MCF 10A (cell line): ENCODE measurements at regions not wholly inside any gene's neighbourhood (a gene's known extent, or its start where the extent isn't known, plus 50 kb on each side); places are given as distances from the start of the nearest gene placed in this dataset.

Source experiments
- BruUV-seq: library from RNA; stranded (reverse); fragments of 400-500 nt; replicated peaks from 2 replicates; lab custom pipeline; 2021; lab: Mats Ljungman, UMichigan
- CTCF ChIA-PET: fragments of 300-600 bp; sonication (Branson Sonifier 250); formaldehyde crosslinking; extraction: SDS; loops from one replicate; lab custom pipeline; 2021; ENCODE audit warnings: antibody characterized with exemption, inconsistent platforms; lab: Yijun Ruan, JAX
- POLR2A ChIA-PET: fragments of 300-600, 350-650 bp; sonication (Branson Sonifier 250); formaldehyde crosslinking; extraction: SDS; loops from one replicate; lab custom pipeline; 2020; ENCODE audit warnings: antibody characterized with exemption, inconsistent platforms; lab: Yijun Ruan, JAX
- DNase-seq: peaks from one replicate; pipeline ENCODE4 v3.0.0-alpha.2; 2018; ENCODE audit not compliant: unreplicated experiment
- H3K27ac Mint-ChIP-seq: one replicate; pipeline ENCODE4 v1.8.0; 2022; ENCODE audit warnings: mild to moderate bottlenecking, low read depth, mixed read lengths; ENCODE audit not compliant: unreplicated experiment
- H3K27me3 Mint-ChIP-seq: one replicate; pipeline ENCODE4 v1.8.0; 2022; ENCODE audit warnings: mixed read lengths; ENCODE audit not compliant: insufficient read depth, unreplicated experiment
- H3K36me3 Mint-ChIP-seq: one replicate; pipeline ENCODE4 v1.8.0; 2022; ENCODE audit warnings: mild to moderate bottlenecking, moderate library complexity, mixed read lengths; ENCODE audit not compliant: insufficient read depth, unreplicated experiment
- H3K4me1 Mint-ChIP-seq: one replicate; pipeline ENCODE4 v1.8.0; 2022; ENCODE audit warnings: mixed read lengths; ENCODE audit not compliant: insufficient read depth, unreplicated experiment
- H3K4me3 Mint-ChIP-seq: one replicate; pipeline ENCODE4 v1.8.0; 2022; ENCODE audit warnings: mild to moderate bottlenecking, moderate library complexity, mixed read lengths; ENCODE audit not compliant: unreplicated experiment
- H3K9me3 Mint-ChIP-seq: one replicate; pipeline ENCODE4 v1.8.0; 2022; ENCODE audit warnings: mixed read lengths; ENCODE audit not compliant: unreplicated experiment
- CTCF ChIP-seq: fragments of 200-600 bp; IDR thresholded peaks from one replicate; pipeline ENCODE4 v1.8.0; 2022; ENCODE audit warnings: antibody characterized with exemption, mild to moderate bottlenecking; ENCODE audit not compliant: unreplicated experiment
- intact Hi-C: fragments of 100-400 bp; cut with micrococcal nuclease; formaldehyde crosslinking; loops from 2 replicates; pipeline ENCODE4 v1.14.1; 2022

- no peaks in the 10 kb centered on the region for H3K4me1 Mint-ChIP-seq
- H3K9me3 Mint-ChIP-seq: no peaks in the 10 kb centered on the region
- TF ChIP-seq CTCF: no peak
- H3K36me3 Mint-ChIP-seq: peaks cover 7% of the 10 kb centered on the region
- intact Hi-C loops: loop anchor here (10.0 kb wide), 1 partner anchor 55 kb away; no protein-coding TSS in a partner anchor
- no TSS peak for BruUV-seq
- peaks cover 12% of the 10 kb centered on the region for H3K27me3 Mint-ChIP-seq
- no peak overlapping the region for H3K4me3 Mint-ChIP-seq
- CTCF ChIA-PET: interaction anchor here (0.6 kb wide), 1 partner anchor 132 kb away, joined by 4 read pairs; no protein-coding TSS in a partner anchor
- DNase-seq: no peak
- POLR2A ChIA-PET: no interaction called here
- no peak overlapping the region for H3K27ac Mint-ChIP-seq
Observed at GRCh38 chr5:89230178-89230577, 347.2 kb upstream of the MEF2C start.

GRCh38 chr5:89229331-89230070 lies 346.5 kb upstream of the MEF2C start:
- DNase-seq: no peak
- Mint-ChIP-seq H3K4me1 (no peaks in the 10 kb centered on the region), H3K9me3 (no peaks in the 10 kb centered on the region), H3K36me3 (peaks cover 7% of the 10 kb centered on the region), H3K4me3 (no peak overlapping the region), H3K27me3 (peaks cover 12% of the 10 kb centered on the region), H3K27ac (no peak overlapping the region)
- TF ChIP-seq CTCF: no peak
- ChIA-PET POLR2A (no interaction called here), CTCF (interaction anchor here (0.6 kb wide), 1 partner anchor 17 kb away, joined by 3 read pairs; no protein-coding TSS in a partner anchor)
- intact Hi-C loops: loop anchor here (10.0 kb wide), 1 partner anchor 55 kb away; no protein-coding TSS in a partner anchor
- no TSS peak for BruUV-seq

GRCh38 chr5:89228355-89228754 lies 345.4 kb upstream of the MEF2C start:
- no peak for DNase-seq
- CTCF ChIA-PET: interaction anchor here (0.6 to 0.7 kb wide), 3 partner anchors 57 to 1556 kb away, joined by 3 to 6 read pairs (median 3); no protein-coding TSS in a partner anchor
- no TSS peak for BruUV-seq
- Mint-ChIP-seq H3K4me1 (no peaks in the 10 kb centered on the region), H3K27me3 (peaks cover 12% of the 10 kb centered on the region), H3K27ac (no peak overlapping the region), H3K36me3 (peaks cover 7% of the 10 kb centered on the region), H3K4me3 (no peak overlapping the region), H3K9me3 (no peaks in the 10 kb centered on the region)
- no peak for TF ChIP-seq CTCF
- intact Hi-C loops: no loop called here
- POLR2A ChIA-PET: interaction anchor here (0.7 kb wide), 1 partner anchor 57 kb away, joined by 4 read pairs; no protein-coding TSS in a partner anchor

GRCh38 chr5:89218364-89218763 lies 335.4 kb upstream of the MEF2C start:
- TF ChIP-seq CTCF: no peak
- CTCF ChIA-PET: no interaction called here
- H3K9me3 Mint-ChIP-seq: no peaks in the 10 kb centered on the region
- H3K36me3 Mint-ChIP-seq: no peaks in the 10 kb centered on the region
- H3K4me1 Mint-ChIP-seq: no peaks in the 10 kb centered on the region
- H3K27ac Mint-ChIP-seq: no peak overlapping the region
- no peak overlapping the region for H3K4me3 Mint-ChIP-seq
- no peak for DNase-seq
- H3K27me3 Mint-ChIP-seq: no peaks in the 10 kb centered on the region
- POLR2A ChIA-PET: no interaction called here
- intact Hi-C loops: no loop called here
- BruUV-seq: no TSS peak
